Aorta (tissue), 5 donors: ENCODE measurements at regions not wholly inside any gene's neighbourhood (a gene's known extent, or its start where the extent isn't known, plus 50 kb on each side); places are given as distances from the start of the nearest gene placed in this dataset.
A peak's percentile ranks its signal among the peaks of the same experiment; 100 is the strongest.
"Not testable (repeated sequence)": the region's sequence is repeated elsewhere in the genome, so short reads cannot be mapped to it uniquely, and the experiment has no call there.

Experiments
- ATAC-seq: fragments of 200-7000 bp; cut with Tn5 transposase; one replicate; pipeline ENCODE4 v1.9.1; 2022; ENCODE audit warnings: moderate library complexity; ENCODE audit not compliant: low FRiP score
- DNase-seq, 2 donors: peaks; one replicate each; pipeline ENCODE4 v3.0.0-alpha.2; 2020
- H3K27ac ChIP-seq, 2 donors: one replicate each; pipeline ENCODE4 v1.5.1; 2013; ENCODE audit warnings: low read length in 2 of 2, mild to moderate bottlenecking in 2 of 2, moderate library complexity in 2 of 2, control low read depth in 1 of 2, inconsistent platforms in 1 of 2, low read depth in 1 of 2
- H3K27me3 ChIP-seq, 2 donors: one replicate each; pipeline ENCODE4 v1.6.1; 2013; ENCODE audit warnings: control low read depth in 1 of 2, low read length in 1 of 2, mild to moderate bottlenecking in 1 of 2, moderate library complexity in 1 of 2; ENCODE audit not compliant: insufficient read depth in 2 of 2, control insufficient read depth in 1 of 2
- H3K36me3 ChIP-seq, 2 donors: one replicate each; pipeline ENCODE4 v1.6.1; 2013; ENCODE audit warnings: control low read depth in 1 of 2, low read length in 1 of 2, mild to moderate bottlenecking in 1 of 2; ENCODE audit not compliant: insufficient read depth in 2 of 2, control insufficient read depth in 1 of 2
- H3K4me1 ChIP-seq, 2 donors: one replicate each; pipeline ENCODE4 v1.6.1; 2013; ENCODE audit warnings: low read length in 2 of 2, control low read depth in 1 of 2, mild to moderate bottlenecking in 1 of 2, moderate library complexity in 1 of 2; ENCODE audit not compliant: insufficient read depth in 2 of 2, control insufficient read depth in 1 of 2
- H3K4me3 ChIP-seq, 2 donors: one replicate each; pipeline ENCODE4 v1.5.1; 2013; ENCODE audit warnings: low read length in 2 of 2, control low read depth in 1 of 2, mild to moderate bottlenecking in 1 of 2
- H3K9me3 ChIP-seq: one replicate; pipeline ENCODE4 v1.6.1; 2013; ENCODE audit warnings: mild to moderate bottlenecking, low read length; ENCODE audit not compliant: control insufficient read depth
- WGBS, 2 donors: extraction: QIAGEN DNeasy Blood & Tissue Kit; methylation state at CpG; one replicate each; pipeline ENCODE4 v1.1.7; 2013; 5-methylcytosine and 5-hydroxymethylcytosine counted together
- intact Hi-C, 2 donors: fragments of 100-400 bp; cut with DNase I; formaldehyde crosslinking; loops; one replicate each; pipeline versions ENCODE4 v1.14.2 to v1.15.0; 2022
- donor health status: healthy with polysubstance abuse.
- donor health status: Bipolar disorder and iron deficiency.
- donor health status: DM: no; HTN: no; CAD: no.
- donor health status: DM: no; HTN: no; CAD: no.
- donor health status: DM: yes; HTN: yes; CAD: no.

GRCh38 chr2:53035153-53035552, 732.5 kb upstream of the CHAC2 start:
- DNase-seq (no peak), ATAC-seq (no peak)
- Histone ChIP-seq H3K27me3 (no peaks in the 10 kb centered on the region), H3K4me1 (no peaks in the 10 kb centered on the region), H3K9me3 (no peaks in the 10 kb centered on the region), H3K36me3 (no peaks in the 10 kb centered on the region), H3K27ac (no peak overlapping the region), H3K4me3 (no peak overlapping the region)
- intact Hi-C loops, result no loop called here
- 91 to 94% methylated on average over 1 of the region's 1 CpG for WGBS, 2 donors

GRCh38 chr2:53033411-53033810, 734.2 kb upstream of the CHAC2 start:
- H3K4me3 ChIP-seq, result no peak overlapping the region
- no peaks in the 10 kb centered on the region for H3K36me3 ChIP-seq
- intact Hi-C loops, result no loop called here
- H3K27me3 ChIP-seq, result no peaks in the 10 kb centered on the region
- H3K27ac ChIP-seq, result no peak overlapping the region
- H3K4me1 ChIP-seq, result no peaks in the 10 kb centered on the region
- ATAC-seq (no peak), DNase-seq (no peak)
- no peaks in the 10 kb centered on the region for H3K9me3 ChIP-seq

GRCh38 chr2:53028746-53029423, 738.7 kb upstream of the CHAC2 start:
- WGBS, 2 donors, result 76 to 78% methylated on average over 6 of the region's 6 CpGs
- H3K4me3 ChIP-seq, result no peak overlapping the region
- H3K36me3 ChIP-seq, result no peaks in the 10 kb centered on the region
- no peaks in the 10 kb centered on the region for H3K9me3 ChIP-seq
- no peaks in the 10 kb centered on the region for H3K27me3 ChIP-seq
- intact Hi-C loops, result no loop called here
- no peaks in the 10 kb centered on the region for H3K4me1 ChIP-seq
- DNase-seq (no peak), ATAC-seq (no peak)
- no peak overlapping the region for H3K27ac ChIP-seq

DNA sequence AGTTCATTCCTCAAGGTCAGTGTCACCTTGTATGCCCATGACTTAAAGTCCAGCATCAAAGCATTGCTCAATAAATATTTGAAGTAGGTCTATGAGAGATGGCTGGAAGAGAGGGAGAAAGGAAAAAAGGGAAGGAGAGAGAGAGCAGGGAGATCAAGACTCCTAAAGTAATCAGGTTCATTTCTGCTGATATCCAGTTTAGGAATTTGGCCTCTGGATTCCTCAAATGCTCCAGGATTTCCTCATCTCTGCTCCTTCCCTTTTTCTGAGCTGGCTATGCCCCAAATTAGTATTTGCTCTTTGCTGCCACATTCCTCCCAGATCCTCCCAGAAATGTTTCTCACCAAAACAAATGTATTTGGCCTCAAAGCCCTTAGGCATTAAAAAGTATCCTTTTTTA, 739.4 kb upstream of the CHAC2 start:
- peak; percentile 78 for ATAC-seq
- H3K27me3 ChIP-seq, result no peaks in the 10 kb centered on the region
- DNase-seq, result no peak
- intact Hi-C loops, result no loop called here
- H3K4me3 ChIP-seq, result no peak overlapping the region
- no peaks in the 10 kb centered on the region for H3K4me1 ChIP-seq
- no peaks in the 10 kb centered on the region for H3K36me3 ChIP-seq
- no peaks in the 10 kb centered on the region for H3K9me3 ChIP-seq
- H3K27ac ChIP-seq, result no peak overlapping the region

DNA sequence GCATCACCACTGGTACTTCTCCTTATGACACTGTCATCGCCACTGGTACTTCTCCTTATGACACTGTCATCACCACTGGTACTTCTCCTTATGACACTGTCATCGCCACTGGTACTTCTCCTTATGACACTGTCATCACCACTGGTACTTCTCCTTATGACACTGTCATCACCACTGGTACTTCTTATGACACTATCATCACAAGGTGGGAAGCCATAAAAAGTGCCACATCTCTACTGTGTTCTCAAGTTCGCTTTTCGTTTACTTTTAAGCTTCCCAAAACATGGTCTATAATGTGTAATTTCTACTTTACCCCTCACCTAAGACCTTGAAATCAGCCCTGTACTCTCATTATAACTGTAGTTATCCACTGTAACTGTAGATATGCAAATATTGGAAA, 745.4 kb upstream of the CHAC2 start:
- intact Hi-C loops, H3K36me3 ChIP-seq, H3K4me1 ChIP-seq, ATAC-seq, H3K4me3 ChIP-seq, DNase-seq, H3K27ac ChIP-seq, H3K9me3 ChIP-seq, H3K27me3 ChIP-seq: not testable (repeated sequence)
- WGBS, 2 donors, result 85 to 94% methylated on average over 4 of the region's 4 CpGs

DNA sequence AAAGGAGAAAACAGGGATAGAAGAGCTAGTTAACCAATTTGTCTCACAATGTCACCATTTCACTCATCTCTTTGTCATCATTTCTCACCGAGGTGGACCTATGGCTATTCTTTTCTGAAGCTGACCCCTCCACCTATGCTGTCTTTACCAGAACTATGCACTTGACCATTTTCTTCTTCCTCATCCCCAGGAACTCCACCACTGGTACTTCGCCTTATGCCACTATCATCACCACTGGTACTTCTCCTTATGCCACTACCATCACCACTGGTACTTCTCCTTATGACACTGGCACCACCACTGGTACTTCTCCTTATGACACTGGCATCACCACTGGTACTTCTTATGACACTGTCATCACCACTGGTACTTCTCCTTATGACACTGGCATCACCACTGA, 745.8 kb upstream of the CHAC2 start:
- H3K9me3 ChIP-seq, result no peaks in the 10 kb centered on the region
- H3K4me3 ChIP-seq, result no peak overlapping the region
- DNase-seq (no peak), ATAC-seq (no peak)
- intact Hi-C loops, result no loop called here
- no peak overlapping the region for H3K27ac ChIP-seq
- no peaks in the 10 kb centered on the region for H3K27me3 ChIP-seq
- no peaks in the 10 kb centered on the region for H3K36me3 ChIP-seq
- H3K4me1 ChIP-seq, result no peaks in the 10 kb centered on the region
- WGBS, 2 donors, result 93 to 96% methylated on average over 2 of the region's 2 CpGs

DNA sequence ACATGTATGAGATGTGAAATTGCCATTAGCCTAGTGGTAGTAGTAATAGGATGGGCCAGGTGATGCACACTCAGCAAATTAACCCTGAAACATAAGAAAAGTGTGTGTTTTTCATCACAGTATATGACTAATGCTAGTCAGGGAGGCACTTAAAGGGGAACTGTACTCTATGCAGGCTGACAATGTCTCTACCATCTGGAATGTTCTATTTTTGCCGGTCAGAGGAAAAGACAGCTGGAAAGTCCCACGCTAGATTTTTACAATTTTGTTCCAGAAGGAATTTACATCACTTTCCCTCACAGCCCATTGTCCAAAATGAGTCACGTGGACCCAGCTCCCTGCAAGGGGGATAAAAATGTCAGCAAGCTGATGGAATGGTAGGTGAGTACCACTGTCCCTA, 746.3 kb upstream of the CHAC2 start:
- H3K36me3 ChIP-seq, result no peaks in the 10 kb centered on the region
- no peaks in the 10 kb centered on the region for H3K9me3 ChIP-seq
- no peaks in the 10 kb centered on the region for H3K4me1 ChIP-seq
- intact Hi-C loops, result no loop called here
- no peak for ATAC-seq
- DNase-seq, result no peak
- H3K4me3 ChIP-seq, result no peak overlapping the region
- H3K27ac ChIP-seq, result no peak overlapping the region
- 13 to 19% methylated on average over 3 of the region's 3 CpGs for WGBS, 2 donors
- H3K27me3 ChIP-seq, result no peaks in the 10 kb centered on the region

- no peak for DNase-seq
- WGBS, 2 donors, result 12 to 23% methylated on average over 2 of the region's 2 CpGs
- Histone ChIP-seq H3K27ac (no peak overlapping the region), H3K36me3 (no peaks in the 10 kb centered on the region), H3K4me3 (no peak overlapping the region), H3K4me1 (no peaks in the 10 kb centered on the region), H3K9me3 (no peaks in the 10 kb centered on the region), H3K27me3 (no peaks in the 10 kb centered on the region)
- no peak for ATAC-seq
- intact Hi-C loops, result no loop called here
Measured at GRCh38 chr2:53018825-53019425, 748.7 kb upstream of the CHAC2 start.

- Histone ChIP-seq H3K9me3 (no peaks in the 10 kb centered on the region), H3K4me3 (no peak overlapping the region), H3K4me1 (no peaks in the 10 kb centered on the region), H3K27me3 (no peaks in the 10 kb centered on the region), H3K36me3 (no peaks in the 10 kb centered on the region), H3K27ac (no peak overlapping the region)
- intact Hi-C loops, result no loop called here
- 85 to 89% methylated on average over 2 of the region's 2 CpGs for WGBS, 2 donors
- no peak for DNase-seq
- no peak for ATAC-seq
Measured at GRCh38 chr2:53006980-53007379, 760.6 kb upstream of the CHAC2 start.
